Loucy (cell line): ENCODE measurements at regions not wholly inside any gene's neighbourhood (a gene's known extent, or its start where the extent isn't known, plus 50 kb on each side); places are given as distances from the start of the nearest gene placed in this dataset.

Experiments used
- CTCF ChIP-seq: fragments of 200-600 bp; sonication (generic); conservative IDR thresholded peaks from 2 replicates; pipeline ENCODE4 v1.5.1; 2014; ENCODE audit warnings: mild to moderate bottlenecking, antibody characterized with exemption, low read length
- EZH2phosphoT487 ChIP-seq: fragments of 200-600 bp; IDR thresholded peaks from 2 replicates; pipeline ENCODE4 v1.6.1; 2018; ENCODE audit warnings: antibody characterized with exemption, mild to moderate bottlenecking, moderate library complexity, borderline replicate concordance

- TF ChIP-seq CTCF (no peak), EZH2phosphoT487 (no peak)
Measured at GRCh38 chr2:129907256-129907998, 72.0 kb upstream of the RAB6C start.
